IPS-18c (cell line): ENCODE measurements at regions not wholly inside any gene's neighbourhood (a gene's known extent, or its start where the extent isn't known, plus 50 kb on each side); places are given as distances from the start of the nearest gene placed in this dataset.

ENCODE experiments used
- H3K4me3 ChIP-seq: 2 replicates; pipeline ENCODE4 v1.7.0; 2013; ENCODE audit warnings: low read depth, mild to moderate bottlenecking, low read length, moderate library complexity; ENCODE audit not compliant: insufficient read depth
- H3K9me3 ChIP-seq: one replicate; pipeline ENCODE4 v1.6.1; 2013; ENCODE audit warnings: mild to moderate bottlenecking, low read length, moderate library complexity; ENCODE audit not compliant: control insufficient read depth, insufficient read depth

DNA sequence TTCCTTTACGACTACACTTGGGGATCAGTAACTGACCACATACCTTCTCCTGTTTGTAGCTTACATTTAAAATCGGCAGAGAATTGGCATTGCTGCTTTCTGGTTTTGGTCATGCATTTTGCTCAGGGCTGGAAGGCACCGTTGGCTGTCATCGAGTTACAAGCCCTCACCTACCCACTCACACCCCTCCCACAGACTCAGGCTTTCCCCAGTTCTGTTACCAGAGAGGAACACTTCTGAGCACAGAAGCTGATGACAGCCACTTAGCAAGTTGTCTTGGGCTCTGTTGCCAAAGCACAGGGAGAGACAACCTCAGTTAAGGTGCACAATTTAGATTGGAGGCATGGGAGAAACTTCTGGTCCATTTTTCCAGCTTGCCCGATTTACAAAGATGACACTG lies 204.8 kb upstream of the TOPAZ1 start:
- H3K9me3 ChIP-seq: peaks cover 2% of the 10 kb centered on the region
- no peak overlapping the region for H3K4me3 ChIP-seq

- Histone ChIP-seq H3K4me3 (no peak overlapping the region), H3K9me3 (peaks cover 2% of the 10 kb centered on the region)
These were observed 202.7 kb upstream of the TOPAZ1 start for GRCh38 chr3:44039006-44039405.

DNA sequence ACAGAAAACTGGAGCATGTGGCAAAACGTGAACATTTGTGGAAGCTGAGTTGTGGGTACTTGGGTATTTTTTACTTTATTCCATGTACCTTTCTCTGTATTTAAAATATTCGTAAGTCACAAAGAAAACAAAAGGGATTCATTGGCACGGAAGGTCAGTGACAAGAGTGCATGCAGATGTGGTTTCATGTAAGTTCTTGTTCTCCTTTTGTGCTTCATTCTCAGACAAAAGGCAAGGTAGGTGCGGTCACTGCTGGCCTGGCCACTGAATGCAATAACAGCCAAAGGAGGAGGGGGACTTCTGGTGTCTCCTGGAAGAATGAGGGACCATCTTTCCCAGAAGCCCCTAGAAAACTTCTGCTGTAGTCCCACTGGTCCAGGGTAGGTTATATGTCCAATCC lies 200.0 kb upstream of the TOPAZ1 start:
- H3K9me3 ChIP-seq: peaks cover 2% of the 10 kb centered on the region
- no peak overlapping the region for H3K4me3 ChIP-seq

DNA sequence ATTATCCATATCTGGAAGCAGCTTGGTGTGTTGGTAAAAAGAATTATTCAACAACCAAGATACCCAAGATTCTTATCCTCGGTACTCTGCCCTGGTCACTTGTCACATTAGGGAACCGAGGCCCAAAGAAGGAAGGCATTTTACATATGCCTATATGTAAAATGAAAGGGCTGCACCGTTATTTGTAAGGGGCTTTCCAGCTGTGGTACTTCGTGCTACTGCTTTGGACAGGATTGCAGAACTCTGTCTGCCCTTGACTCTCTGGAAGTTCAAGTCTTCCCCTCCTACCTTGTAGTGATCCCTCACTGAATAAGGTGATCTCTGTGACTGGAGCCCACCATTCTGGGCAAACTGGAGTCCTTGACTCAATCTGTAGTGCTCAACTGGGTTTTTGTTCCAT lies 198.9 kb upstream of the TOPAZ1 start:
- Histone ChIP-seq H3K9me3 (peaks cover 2% of the 10 kb centered on the region), H3K4me3 (no peak overlapping the region)

DNA sequence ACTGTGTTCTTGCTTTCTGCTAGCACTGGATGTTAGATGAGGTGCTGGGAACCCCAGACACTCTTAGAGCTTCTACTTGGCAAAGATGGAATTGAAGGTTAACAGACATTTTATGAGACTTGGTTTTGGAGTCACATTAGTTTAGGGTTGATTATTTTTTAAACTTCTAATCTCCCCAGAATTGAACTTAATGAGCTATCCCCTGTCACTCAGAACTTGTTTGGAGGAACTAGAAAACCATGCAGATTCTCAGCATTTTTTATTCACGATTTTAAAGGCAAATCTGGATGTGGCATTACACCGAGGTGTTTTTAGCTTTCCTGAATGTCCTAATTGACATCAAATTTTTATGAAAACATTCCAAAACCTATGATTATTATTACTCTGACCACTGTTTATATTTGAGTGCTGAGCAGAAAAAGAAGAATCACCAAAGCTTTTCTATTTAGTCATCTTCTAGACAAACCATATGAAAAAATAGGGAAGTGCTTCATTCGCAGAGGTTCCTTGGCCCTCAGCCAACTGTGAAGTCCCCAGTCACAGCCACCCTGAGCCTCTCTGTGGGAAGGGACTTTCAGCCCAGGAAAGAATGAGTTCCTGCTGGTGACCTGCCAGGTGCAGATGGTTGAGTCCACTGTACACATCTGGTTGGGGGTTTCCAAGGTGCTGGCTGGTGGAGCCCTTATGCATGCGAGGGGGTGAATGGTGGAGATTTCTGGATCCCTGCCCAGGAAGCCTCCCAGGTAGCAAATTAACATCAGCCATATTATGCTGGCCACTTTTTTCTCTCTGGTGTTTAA lies 196.0 kb upstream of the TOPAZ1 start:
- H3K9me3 ChIP-seq: no peaks in the 10 kb centered on the region
- H3K4me3 ChIP-seq: no peak overlapping the region

DNA sequence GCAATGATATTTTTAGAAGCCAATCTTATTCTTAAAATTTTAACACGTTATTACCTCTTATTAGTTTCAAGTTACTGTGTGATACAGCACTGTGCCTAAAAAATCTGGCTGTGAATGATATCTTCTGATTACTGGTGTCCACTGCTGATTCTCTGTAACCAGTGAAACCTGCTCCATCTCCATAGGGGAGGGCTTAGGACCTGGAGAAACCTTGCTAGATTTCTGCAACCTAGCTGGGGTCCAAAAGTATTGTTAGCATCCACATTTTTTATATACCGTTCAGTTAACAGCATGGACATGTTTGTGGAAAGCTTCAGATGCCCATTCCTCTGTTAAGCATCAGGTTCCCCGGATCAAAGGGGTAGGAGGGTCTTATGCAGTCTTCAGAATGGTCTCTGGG lies 193.9 kb upstream of the TOPAZ1 start:
- H3K9me3 ChIP-seq: no peaks in the 10 kb centered on the region
- H3K4me3 ChIP-seq: no peak overlapping the region

DNA sequence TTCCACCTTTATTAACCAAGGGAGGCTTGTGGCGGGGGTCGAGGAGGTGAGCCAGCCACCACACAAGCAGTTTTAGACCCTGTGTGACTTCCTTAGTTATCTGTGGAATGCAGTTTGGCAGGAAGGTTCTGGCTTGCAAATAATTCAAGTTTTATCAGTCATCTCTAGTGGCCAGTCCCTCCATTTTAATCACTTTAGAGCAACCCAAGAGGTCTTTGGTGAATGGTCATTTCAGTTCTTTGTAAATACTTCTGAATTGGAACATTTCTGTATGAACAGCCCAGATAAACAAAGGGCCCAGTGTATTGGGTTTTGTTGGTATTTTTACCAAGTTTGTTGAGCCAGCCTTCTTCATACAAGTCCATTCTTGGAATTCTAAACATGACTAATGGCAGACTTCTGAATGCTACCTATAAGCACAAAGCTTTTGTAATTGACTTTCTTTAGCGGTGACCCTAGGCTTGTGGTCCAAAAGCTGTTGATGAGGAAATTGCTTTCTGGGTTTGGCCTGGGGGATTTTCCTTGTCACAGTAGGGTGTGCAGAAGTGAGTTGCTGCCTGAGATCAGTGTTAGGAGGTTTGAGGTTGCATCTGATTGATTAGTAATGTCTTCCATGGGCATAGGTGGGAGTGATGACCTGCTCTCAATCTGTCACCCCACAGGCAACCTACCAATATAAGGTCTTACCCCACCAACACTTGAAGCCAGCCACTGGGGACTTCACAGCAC lies 193.3 kb upstream of the TOPAZ1 start:
- no peaks in the 10 kb centered on the region for H3K9me3 ChIP-seq
- H3K4me3 ChIP-seq: no peak overlapping the region

DNA sequence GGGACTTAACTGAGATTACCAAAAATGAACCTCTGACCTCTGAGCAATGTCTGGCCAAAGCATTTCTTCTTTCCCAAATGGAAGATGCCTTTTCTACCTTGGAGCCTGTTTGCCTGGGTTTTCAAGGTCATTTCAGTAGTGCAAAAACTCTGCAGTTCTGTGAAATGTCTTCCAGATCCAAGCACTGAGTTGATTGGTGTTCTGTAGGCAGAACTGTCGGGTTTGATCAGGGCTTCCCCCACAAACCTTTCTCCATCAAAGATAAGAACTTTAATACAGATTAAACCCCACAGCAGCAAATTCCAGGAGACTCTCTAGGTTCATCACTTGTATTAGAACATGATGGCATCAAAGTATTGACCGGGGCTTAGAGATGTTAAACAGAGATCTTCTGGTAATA lies 192.7 kb upstream of the TOPAZ1 start:
- H3K4me3 ChIP-seq: no peak overlapping the region

GRCh38 chr3:44050101-44050500 lies 191.6 kb upstream of the TOPAZ1 start:
- no peaks in the 10 kb centered on the region for H3K9me3 ChIP-seq
- no peak overlapping the region for H3K4me3 ChIP-seq

More for the DNA sequence above, 192.7 kb upstream of the TOPAZ1 start:
- no peaks in the 10 kb centered on the region for H3K9me3 ChIP-seq

DNA sequence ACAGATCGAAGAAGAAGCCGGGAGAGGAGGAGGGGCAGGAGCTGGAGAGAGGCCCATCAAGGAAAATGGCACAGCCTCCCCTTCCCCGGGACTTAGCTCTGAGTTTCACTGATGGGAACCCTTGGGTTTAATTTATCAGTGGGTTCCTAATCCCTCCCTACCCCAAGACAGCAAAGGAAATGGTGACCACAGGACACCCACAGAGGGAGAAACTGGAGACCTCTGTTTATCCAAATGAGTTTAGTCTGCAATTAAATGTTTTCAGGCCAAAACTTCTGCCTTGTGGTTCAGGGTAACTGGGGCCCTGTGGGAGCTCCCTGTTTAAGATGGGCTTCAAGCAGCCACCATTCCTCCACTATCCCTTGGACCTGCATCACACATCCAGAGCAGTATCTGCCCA lies 190.8 kb upstream of the TOPAZ1 start:
- no peaks in the 10 kb centered on the region for H3K9me3 ChIP-seq
- no peak overlapping the region for H3K4me3 ChIP-seq

DNA sequence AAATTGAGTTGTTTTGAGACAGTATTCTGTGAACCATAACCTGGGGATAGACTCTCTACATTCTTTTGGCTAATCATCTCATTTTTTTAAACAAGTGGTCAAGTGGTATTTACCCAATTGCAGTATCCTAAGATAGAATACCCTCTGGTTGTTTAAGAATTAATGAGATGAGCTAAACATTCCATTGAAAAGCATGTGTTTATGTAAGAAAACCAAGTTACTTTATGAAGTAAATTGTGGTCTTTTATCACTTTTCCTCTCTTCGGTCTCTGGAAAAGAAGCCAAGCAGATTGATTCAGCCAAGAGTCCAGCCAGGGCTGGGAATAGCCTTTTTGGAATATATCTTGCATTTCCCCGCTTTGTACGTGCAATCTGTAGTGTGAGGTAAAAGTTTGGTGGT lies 185.7 kb upstream of the TOPAZ1 start:
- Histone ChIP-seq H3K9me3 (no peaks in the 10 kb centered on the region), H3K4me3 (no peak overlapping the region)

GRCh38 chr3:44056446-44057240 lies 185.0 kb upstream of the TOPAZ1 start:
- no peak overlapping the region for H3K4me3 ChIP-seq
- no peaks in the 10 kb centered on the region for H3K9me3 ChIP-seq

DNA sequence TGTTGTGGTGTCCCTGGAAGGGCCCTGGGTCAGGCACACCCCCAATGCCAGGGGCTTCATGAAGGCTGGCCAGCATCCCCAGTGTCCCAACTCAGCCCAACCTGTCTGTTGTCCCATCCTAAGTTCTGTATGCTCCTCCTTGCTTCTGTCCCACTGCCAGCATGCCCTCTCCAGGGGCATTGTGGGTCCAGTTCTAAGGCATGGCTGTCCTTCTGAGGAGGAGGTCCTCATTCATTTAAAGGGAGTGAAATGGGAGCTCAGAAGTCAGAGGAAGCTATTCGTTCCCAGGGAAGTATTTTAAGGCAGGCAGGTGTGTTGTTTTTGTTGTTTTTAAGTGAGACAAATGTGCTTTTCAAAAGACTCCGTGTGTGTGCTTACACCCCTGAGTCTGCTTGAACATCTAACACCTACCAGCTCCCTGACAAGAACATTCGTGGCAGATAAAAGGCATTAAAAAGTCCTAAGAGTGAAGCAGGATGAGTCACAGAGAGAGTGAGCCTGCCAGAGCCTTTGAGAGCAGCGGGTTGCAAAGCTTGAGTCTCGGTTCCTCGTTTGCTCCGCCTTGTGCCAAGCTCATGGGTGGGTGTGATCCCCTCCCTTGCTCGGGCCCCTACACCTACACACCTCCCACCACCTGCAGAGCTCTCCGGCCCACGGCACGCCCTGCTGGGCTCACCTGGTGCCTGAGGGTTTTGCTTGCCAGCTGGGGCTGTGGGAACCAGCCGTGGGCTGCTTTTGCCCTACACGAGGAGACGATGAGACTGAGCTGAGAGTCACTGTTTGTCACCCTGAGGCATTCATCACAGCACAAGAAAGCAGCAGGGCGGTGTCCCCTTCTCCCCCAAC lies 183.4 kb upstream of the TOPAZ1 start:
- Histone ChIP-seq H3K4me3 (no peak overlapping the region), H3K9me3 (no peaks in the 10 kb centered on the region)

- Histone ChIP-seq H3K9me3 (no peaks in the 10 kb centered on the region), H3K4me3 (no peak overlapping the region)
These were observed 182.8 kb upstream of the TOPAZ1 start for GRCh38 chr3:44058868-44059203.

GRCh38 chr3:44060164-44060563 lies 181.5 kb upstream of the TOPAZ1 start:
- Histone ChIP-seq H3K4me3 (no peak overlapping the region), H3K9me3 (no peaks in the 10 kb centered on the region)

- H3K4me3 ChIP-seq: no peak overlapping the region
These were observed 180.4 kb upstream of the TOPAZ1 start for GRCh38 chr3:44061268-44061667.

DNA sequence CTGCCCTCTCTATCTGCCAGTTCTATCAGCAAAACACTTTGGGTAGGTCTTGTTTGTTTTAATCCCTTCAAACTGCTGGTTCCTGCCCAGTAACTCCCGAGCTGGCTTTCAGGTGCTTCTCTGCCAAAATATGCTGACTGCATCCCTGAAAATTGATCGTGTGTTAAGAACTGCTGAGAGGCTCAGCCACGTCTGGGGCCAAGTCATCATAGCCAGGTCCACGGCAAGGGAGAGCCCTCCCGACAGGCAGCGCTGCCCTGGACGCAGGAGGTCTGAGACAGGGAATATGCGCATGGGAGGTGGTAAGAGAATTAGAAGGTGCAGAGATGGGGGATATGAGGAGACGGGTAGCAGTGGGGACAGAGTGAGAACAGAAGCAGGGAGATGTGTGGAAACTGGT lies 179.7 kb upstream of the TOPAZ1 start:
- no peak overlapping the region for H3K4me3 ChIP-seq
- no peaks in the 10 kb centered on the region for H3K9me3 ChIP-seq

More at GRCh38 chr3:44061268-44061667, 180.4 kb upstream of the TOPAZ1 start:
- H3K9me3 ChIP-seq: no peaks in the 10 kb centered on the region
